H1 (cell line): ENCODE measurements at regions not wholly inside any gene's neighbourhood (a gene's known extent, or its start where the extent isn't known, plus 50 kb on each side); places are given as distances from the start of the nearest gene placed in this dataset.

ENCODE experiments used
- JUND ChIP-seq: IDR thresholded peaks from 2 replicates; pipeline ENCODE4 v1.6.1; 2011; ENCODE audit warnings: mild to moderate bottlenecking, improper control_type of control experiment, low read length
- POLR2A ChIP-seq, 2 experiments: IDR thresholded peaks; 1 replicate in 1 of 2; 2 replicates in 1 of 2; pipeline ENCODE4 v1.6.1; 2011; ENCODE audit warnings: low read depth in 2 of 2, low read length in 2 of 2, mild to moderate bottlenecking in 2 of 2; ENCODE audit errors: control extremely low read depth in 1 of 2

DNA sequence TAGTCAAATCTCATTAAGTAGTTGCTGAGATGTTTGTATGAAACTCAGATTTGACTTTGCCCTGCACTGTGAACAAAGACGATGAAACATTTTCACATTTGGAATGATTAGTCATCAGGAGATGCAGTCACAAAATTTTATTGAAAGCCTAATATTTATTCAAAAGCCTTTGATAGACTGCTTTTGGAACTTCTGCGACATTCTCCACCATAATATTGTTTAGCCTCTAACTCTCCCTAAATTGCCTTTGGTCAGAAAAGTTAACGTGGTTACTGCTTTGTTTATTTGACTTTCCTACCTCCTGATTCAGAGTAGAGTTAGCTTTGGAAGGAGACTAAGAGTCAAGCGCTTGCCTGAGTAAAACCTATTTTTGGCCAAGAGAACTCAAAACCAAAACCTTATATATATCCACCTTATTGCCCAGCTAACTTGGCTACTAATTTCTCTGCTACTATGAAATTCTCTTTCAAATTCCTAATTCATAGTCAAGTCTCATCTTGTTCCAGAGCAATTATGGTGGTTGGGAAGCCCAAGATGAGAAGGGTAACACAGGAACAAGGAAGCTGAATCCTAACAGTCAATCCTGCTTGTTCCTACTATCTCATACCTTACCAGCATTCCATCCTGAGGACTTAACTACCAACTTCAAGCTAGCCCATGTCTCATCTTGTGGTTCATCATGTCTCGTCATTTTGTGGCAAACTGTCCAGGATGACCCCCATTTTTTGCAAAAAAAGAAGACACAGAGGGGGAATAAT lies 429.6 kb downstream of the USP25 start:
- TF ChIP-seq JUND (no peak), POLR2A (IDR thresholded peaks at IDR 0.05; ENCODE audit: control extremely low read depth in 1 of 2, low read depth in 2 of 2, low read length in 2 of 2) (no peak)
